HFFc6 (cell line): ENCODE measurements at regions not wholly inside any gene's neighbourhood (a gene's known extent, or its start where the extent isn't known, plus 50 kb on each side); places are given as distances from the start of the nearest gene placed in this dataset.

Experiments
- DNase-seq: peaks from one replicate; pipeline ENCODE4 v3.0.0-alpha.2; 2018
- H3K27ac Mint-ChIP-seq: 2 replicates; pipeline ENCODE4 v1.8.0; 2020; ENCODE audit warnings: mild to moderate bottlenecking, mixed read lengths
- H3K27me3 Mint-ChIP-seq: 2 replicates; pipeline ENCODE4 v1.8.0; 2021; ENCODE audit warnings: mild to moderate bottlenecking, moderate library complexity, mixed read lengths; ENCODE audit not compliant: insufficient read depth
- H3K36me3 Mint-ChIP-seq: 2 replicates; pipeline ENCODE4 v1.8.0; 2021; ENCODE audit warnings: low read depth, mixed read lengths
- H3K4me1 Mint-ChIP-seq: 2 replicates; pipeline ENCODE4 v1.8.0; 2020; ENCODE audit warnings: low read depth, mixed read lengths
- H3K4me3 Mint-ChIP-seq: 2 replicates; pipeline ENCODE4 v1.8.0; 2020; ENCODE audit warnings: mild to moderate bottlenecking, moderate library complexity, mixed read lengths
- H3K9me3 Mint-ChIP-seq: 2 replicates; pipeline ENCODE4 v1.8.0; 2020; ENCODE audit warnings: mild to moderate bottlenecking, mixed read lengths
- TF ChIP-seq, protein P1 (sequence below): fragments of 200-600 bp; sonication (generic); IDR thresholded peaks from 2 replicates; pipeline ENCODE4 v1.5.0; 2021; ENCODE audit warnings: antibody characterized with exemption, mild to moderate bottlenecking

DNA sequence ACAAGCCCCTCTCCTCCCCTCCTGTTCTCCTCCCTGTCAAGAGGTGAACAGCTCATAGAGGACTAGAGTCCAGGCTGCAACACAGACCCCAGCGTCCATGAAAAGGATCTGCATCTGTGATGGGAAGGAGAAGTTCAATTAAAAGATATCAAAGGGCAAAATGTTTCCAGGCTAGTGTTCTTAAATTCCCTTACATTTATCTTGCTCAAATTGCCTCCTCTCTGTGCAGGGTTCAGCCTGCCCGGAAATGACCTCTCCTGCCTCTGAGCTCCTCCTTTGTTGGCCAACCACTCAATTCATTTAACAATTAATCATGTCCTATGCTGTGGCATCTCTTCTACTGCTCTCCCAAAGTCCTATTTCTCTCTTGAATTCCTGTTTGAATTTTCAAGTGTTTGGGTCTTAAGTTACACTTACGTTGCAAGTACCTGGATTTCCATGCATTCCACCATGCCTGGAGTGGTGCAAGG is 105.3 kb downstream of the TSN start:
- H3K4me3 Mint-ChIP-seq, result peak overlapping the region; percentile 63
- no peak for DNase-seq
- TF ChIP-seq, protein P1, sequence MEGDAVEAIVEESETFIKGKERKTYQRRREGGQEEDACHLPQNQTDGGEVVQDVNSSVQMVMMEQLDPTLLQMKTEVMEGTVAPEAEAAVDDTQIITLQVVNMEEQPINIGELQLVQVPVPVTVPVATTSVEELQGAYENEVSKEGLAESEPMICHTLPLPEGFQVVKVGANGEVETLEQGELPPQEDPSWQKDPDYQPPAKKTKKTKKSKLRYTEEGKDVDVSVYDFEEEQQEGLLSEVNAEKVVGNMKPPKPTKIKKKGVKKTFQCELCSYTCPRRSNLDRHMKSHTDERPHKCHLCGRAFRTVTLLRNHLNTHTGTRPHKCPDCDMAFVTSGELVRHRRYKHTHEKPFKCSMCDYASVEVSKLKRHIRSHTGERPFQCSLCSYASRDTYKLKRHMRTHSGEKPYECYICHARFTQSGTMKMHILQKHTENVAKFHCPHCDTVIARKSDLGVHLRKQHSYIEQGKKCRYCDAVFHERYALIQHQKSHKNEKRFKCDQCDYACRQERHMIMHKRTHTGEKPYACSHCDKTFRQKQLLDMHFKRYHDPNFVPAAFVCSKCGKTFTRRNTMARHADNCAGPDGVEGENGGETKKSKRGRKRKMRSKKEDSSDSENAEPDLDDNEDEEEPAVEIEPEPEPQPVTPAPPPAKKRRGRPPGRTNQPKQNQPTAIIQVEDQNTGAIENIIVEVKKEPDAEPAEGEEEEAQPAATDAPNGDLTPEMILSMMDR, result no peak
- H3K27ac Mint-ChIP-seq, result peak overlapping the region; percentile 89
- H3K27me3 Mint-ChIP-seq, result no peaks in the 10 kb centered on the region; the same call in 1 of the 2 replicates
- no peaks in the 10 kb centered on the region for H3K9me3 Mint-ChIP-seq
- no peaks in the 10 kb centered on the region for H3K36me3 Mint-ChIP-seq
- H3K4me1 Mint-ChIP-seq, result peaks cover 56% of the 10 kb centered on the region

DNA sequence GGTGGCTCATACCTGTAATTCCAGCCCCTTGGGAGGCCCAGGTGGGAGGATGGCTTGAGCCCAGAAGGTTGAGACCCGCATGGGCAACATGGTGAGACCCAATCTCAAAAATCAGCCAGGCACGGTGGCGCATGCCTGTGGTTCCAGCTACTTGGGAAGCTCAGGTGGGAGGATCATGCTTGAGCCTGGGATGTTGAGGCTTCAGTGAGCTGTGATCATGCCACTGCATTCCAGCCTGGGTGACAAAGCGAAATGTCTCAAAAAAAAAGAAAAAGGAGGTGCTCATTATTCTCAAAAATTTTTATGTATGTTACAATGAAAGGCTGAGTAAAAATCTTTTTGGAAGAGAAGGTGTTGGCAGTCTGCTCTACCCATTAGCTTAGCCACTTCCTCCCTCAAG is 106.8 kb downstream of the TSN start:
- Mint-ChIP-seq H3K9me3 (no peaks in the 10 kb centered on the region), H3K36me3 (no peaks in the 10 kb centered on the region), H3K4me3 (no peak overlapping the region), H3K4me1 (peaks cover 71% of the 10 kb centered on the region), H3K27me3 (no peaks in the 10 kb centered on the region), H3K27ac (no peak overlapping the region)
- TF ChIP-seq, protein P1, result no peak
- DNase-seq, result no peak

DNA sequence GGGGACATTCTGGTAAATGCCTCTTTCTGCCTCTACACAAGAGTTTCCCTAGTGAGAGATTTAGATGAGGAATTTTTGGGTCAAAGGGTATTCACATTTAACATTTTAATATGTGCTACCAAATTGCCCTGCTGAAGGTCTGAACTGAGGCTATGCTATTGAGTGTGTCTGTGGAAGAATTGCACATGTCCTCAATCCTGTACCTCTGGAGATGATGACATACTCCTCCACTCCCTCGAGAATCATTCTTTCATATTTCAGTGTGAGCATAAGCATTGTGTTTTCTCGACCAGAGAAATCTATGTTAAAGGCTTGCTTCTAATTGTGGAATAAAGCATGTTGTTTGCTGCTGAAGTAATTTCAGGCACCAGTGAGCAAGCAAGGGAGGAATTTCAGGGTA is 110.5 kb downstream of the TSN start:
- Mint-ChIP-seq H3K4me3 (no peak overlapping the region), H3K4me1 (peaks cover 41% of the 10 kb centered on the region), H3K9me3 (no peaks in the 10 kb centered on the region), H3K36me3 (no peaks in the 10 kb centered on the region), H3K27me3 (peaks cover 18% of the 10 kb centered on the region), H3K27ac (no peak overlapping the region)
- TF ChIP-seq, protein P1, result no peak
- DNase-seq, result no peak

DNA sequence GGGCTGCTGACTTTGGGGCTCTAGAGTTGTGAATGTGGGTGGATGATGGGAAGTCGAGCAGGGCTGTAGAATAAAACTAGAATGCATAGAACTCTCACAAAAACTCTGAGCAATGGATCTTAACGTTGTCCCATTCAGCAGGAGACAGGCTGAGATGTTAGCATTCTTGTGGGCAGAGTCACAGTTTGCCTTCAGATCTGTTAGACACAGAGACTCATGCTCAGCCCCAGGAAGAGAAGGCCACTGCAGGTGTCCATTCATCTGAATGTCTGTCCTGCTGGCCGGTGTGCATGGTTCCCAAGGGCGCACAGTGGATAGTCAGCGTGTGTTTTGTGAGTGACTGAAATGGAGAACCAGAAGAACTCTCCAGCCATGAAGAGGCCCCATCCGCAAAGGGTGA is 111.3 kb downstream of the TSN start:
- Mint-ChIP-seq H3K9me3 (no peaks in the 10 kb centered on the region), H3K4me3 (no peak overlapping the region), H3K27ac (peak overlapping the region; percentile 37; the same call in 1 of the 2 replicates), H3K36me3 (no peaks in the 10 kb centered on the region), H3K4me1 (peaks cover 33% of the 10 kb centered on the region), H3K27me3 (peaks cover 22% of the 10 kb centered on the region)
- TF ChIP-seq, protein P1, result no peak
- DNase-seq, result peak; percentile 50

DNA sequence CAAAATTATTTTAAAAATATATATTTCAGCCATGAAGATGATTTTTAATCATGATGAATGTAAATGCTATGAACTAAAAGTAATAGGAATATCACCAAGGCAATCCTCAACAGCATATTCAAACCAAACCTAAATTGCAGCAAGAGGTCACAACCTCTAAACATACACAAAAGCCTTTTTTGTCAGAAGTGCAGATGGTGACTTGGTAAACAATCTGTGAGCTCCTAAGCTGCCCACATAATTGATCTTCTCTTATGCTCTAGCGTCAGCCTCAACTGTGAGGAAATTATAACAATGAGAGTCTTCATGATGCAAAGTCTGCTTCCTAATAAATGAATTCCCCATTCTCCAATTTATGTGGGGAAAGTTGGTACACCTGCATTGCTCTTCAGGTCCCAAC is 113.2 kb downstream of the TSN start:
- Mint-ChIP-seq H3K27ac (no peak overlapping the region), H3K27me3 (peaks cover 26% of the 10 kb centered on the region), H3K36me3 (no peaks in the 10 kb centered on the region), H3K4me1 (peaks cover 33% of the 10 kb centered on the region), H3K4me3 (no peak overlapping the region), H3K9me3 (no peaks in the 10 kb centered on the region)
- TF ChIP-seq, protein P1, result no peak
- DNase-seq, result no peak

DNA sequence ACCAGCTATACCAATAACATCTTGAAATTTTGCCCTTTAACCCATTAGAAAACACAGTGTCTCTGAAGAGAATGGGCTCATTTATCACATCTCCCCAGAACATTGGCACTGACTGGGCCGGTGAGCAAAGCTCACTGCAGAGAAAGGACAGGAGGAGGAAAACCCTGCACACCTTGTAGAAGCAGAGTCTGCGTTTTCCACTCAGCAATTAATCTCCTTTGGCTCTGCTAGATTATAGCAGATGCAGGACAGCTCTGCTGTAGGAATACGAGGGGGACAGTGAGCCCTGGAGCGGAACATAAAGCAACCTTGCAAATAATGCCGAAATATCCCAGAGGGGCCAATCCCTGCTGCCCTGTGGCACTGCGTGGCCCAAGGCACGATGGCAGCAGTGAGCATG is 113.9 kb downstream of the TSN start:
- no peak overlapping the region for H3K27ac Mint-ChIP-seq
- TF ChIP-seq, protein P1, result no peak
- peaks cover 32% of the 10 kb centered on the region for H3K4me1 Mint-ChIP-seq
- DNase-seq, result no peak
- H3K36me3 Mint-ChIP-seq, result no peaks in the 10 kb centered on the region
- no peak overlapping the region for H3K4me3 Mint-ChIP-seq
- H3K9me3 Mint-ChIP-seq, result no peaks in the 10 kb centered on the region
- H3K27me3 Mint-ChIP-seq, result peaks cover 26% of the 10 kb centered on the region
